Stimulated activated CD4-positive, alpha-beta T cell treated with anti-CD3 and anti-CD28 coated beads, Interleukin-1b, Interleukin-23, amount 100 ng/mL, for 48 hours (primary cell): ENCODE measurements at regions not wholly inside any gene's neighbourhood (a gene's known extent, or its start where the extent isn't known, plus 50 kb on each side); places are given as distances from the start of the nearest gene placed in this dataset.
"Not testable (repeated sequence)": the region's sequence is repeated elsewhere in the genome, so short reads cannot be mapped to it uniquely, and the experiment has no call there.

Source experiments
- DNase-seq: peaks from one replicate; pipeline ENCODE4 v3.0.0-alpha.2; 2020

- DNase-seq = no peak
Observed at GRCh38 chr4:149116806-149117205, 674.6 kb upstream of the NR3C2 start.

GRCh38 chr4:149113804-149114430 lies 671.7 kb upstream of the NR3C2 start:
- DNase-seq = no peak

- DNase-seq = no peak
Observed at GRCh38 chr4:149112109-149112508, 669.9 kb upstream of the NR3C2 start.

GRCh38 chr4:149110481-149110880 lies 668.3 kb upstream of the NR3C2 start:
- no peak for DNase-seq

- DNase-seq = no peak
Observed at GRCh38 chr4:149108626-149109025, 666.4 kb upstream of the NR3C2 start.

- DNase-seq = no peak
Observed at GRCh38 chr4:149102765-149103164, 660.6 kb upstream of the NR3C2 start.

- DNase-seq = no peak
Observed at GRCh38 chr4:149101649-149102048, 659.4 kb upstream of the NR3C2 start.

GRCh38 chr4:149095811-149096210 lies 653.6 kb upstream of the NR3C2 start:
- no peak for DNase-seq

GRCh38 chr4:149095001-149095400 lies 652.8 kb upstream of the NR3C2 start:
- no peak for DNase-seq

- DNase-seq = no peak
Observed at GRCh38 chr4:149084144-149084543, 641.9 kb upstream of the NR3C2 start.

- no peak for DNase-seq
Observed at GRCh38 chr4:149077181-149077580, 635.0 kb upstream of the NR3C2 start.

- no peak for DNase-seq
Observed at GRCh38 chr4:149076401-149076800, 634.2 kb upstream of the NR3C2 start.

- no peak for DNase-seq
Observed at GRCh38 chr4:149072384-149072783, 630.2 kb upstream of the NR3C2 start.

- no peak for DNase-seq
Observed at GRCh38 chr4:149065753-149066152, 623.5 kb upstream of the NR3C2 start.

GRCh38 chr4:149062997-149063396 lies 620.8 kb upstream of the NR3C2 start:
- DNase-seq = no peak

GRCh38 chr4:149057594-149057993 lies 615.4 kb upstream of the NR3C2 start:
- DNase-seq = no peak

- no peak for DNase-seq
Observed at GRCh38 chr4:149056615-149057014, 614.4 kb upstream of the NR3C2 start.

- no peak for DNase-seq
Observed at GRCh38 chr4:149055624-149056023, 613.4 kb upstream of the NR3C2 start.

GRCh38 chr4:149050840-149051239 lies 608.6 kb upstream of the NR3C2 start:
- DNase-seq = no peak

- DNase-seq = no peak
Observed at GRCh38 chr4:149048451-149049143, 606.4 kb upstream of the NR3C2 start.

GRCh38 chr4:149047368-149047767 lies 605.2 kb upstream of the NR3C2 start:
- no peak for DNase-seq

GRCh38 chr4:149045731-149046130 lies 603.5 kb upstream of the NR3C2 start:
- DNase-seq = no peak

GRCh38 chr4:149039786-149040185 lies 597.6 kb upstream of the NR3C2 start:
- not testable (repeated sequence) for DNase-seq

GRCh38 chr4:149031399-149031798 lies 589.2 kb upstream of the NR3C2 start:
- no peak for DNase-seq
